NCI-H146 treated with DMSO at 0.1 percent for 48 hours (cell line): ENCODE measurements at regions not wholly inside any gene's neighbourhood (a gene's known extent, or its start where the extent isn't known, plus 50 kb on each side); places are given as distances from the start of the nearest gene placed in this dataset.
"Not testable (repeated sequence)": the region's sequence is repeated elsewhere in the genome, so short reads cannot be mapped to it uniquely, and the experiment has no call there.

Experiments
- DNase-seq: peaks from one replicate; lab custom pipeline; 2025; ENCODE audit not compliant: unreplicated experiment; lab: John Stamatoyannopoulos, UW

DNA sequence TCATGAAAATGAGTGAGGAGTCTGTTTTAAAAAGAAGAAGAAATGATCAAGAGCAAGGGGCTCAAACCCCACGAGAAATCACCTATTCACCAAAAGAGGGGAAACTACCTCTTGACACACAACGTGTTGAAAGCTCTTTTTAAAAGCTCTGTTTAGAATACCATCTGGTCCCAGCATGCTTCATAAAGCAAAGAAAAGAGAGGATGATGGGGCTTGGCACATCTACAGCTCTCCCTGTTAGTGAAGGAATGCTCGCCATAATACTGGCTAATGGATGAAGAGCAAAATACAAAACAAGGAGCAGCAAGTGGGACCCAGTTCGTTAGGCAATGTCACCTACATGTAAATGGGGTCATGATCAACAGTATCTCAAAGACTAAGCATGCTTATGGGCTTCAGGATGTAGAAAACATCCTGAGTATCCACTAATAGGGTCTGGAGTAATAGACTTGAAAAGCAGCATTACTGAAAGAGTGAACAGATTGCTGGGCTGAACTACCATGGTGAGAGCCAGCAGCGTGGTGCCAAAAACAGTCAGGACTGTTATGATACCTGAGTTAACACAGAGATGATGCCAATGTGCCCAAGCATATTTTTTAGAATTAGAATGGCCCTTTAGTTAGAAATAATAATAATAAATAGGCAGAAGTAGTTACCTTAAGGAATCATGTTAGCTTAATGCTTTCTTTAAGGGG lies 159.7 kb upstream of the POU1F1 start:
- no peak for DNase-seq

DNA sequence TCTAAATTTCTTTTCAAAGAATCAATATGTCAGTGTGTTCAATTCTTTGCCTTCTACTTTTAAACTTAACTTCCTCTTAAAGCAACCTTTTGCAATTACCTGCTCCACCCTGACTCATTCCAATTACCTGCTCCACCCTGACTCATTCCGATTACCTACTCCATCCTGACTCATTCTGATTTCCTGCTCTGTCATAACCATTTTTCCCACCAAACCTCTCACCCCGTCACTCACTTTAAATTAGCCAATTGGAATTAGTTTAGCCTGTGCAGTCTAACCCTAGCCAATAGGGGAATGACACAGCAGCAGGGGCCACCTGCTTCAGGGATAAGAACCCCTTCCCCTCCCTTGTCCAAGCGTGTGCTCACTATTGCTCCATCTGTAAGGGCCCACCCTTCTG lies 157.1 kb upstream of the POU1F1 start:
- not testable (repeated sequence) for DNase-seq

DNA sequence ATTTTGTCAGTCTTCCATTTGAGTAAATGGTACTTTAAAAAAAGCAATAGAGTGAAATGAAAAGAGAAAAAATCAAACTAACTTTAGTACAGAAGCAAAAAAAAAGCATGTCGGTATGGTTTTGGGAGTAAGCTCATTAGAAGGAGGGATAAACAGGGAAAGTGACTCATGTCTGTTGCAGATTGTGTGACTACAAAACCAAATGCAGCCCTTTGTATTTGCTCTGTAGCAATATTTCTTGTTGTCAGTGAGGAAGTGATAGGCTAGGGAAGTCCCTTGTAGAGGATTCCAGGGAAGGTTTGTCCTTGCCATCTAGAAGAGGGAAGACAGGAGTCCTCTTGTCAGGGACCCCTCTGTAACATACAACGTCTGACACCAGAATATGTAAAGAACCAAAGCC lies 150.5 kb upstream of the POU1F1 start:
- no peak for DNase-seq

DNA sequence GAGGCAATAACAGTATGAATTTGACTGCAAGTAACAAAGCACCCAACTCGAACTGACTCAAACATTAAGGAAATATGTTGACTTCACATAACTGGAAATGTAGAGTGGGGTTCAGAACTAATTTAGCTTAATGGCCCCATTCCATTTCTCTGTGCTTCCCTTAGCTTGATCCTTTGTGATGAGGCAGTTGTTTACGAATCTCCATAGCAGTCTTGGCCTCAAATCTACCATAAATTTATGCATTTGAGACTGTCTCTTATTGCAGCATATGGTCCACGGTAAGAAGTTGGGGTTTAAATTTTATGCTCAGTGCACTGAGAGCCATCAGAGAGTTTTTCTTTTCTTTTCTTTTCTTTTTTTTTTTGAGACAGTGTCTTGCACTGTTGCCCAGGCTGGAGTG lies 148.7 kb upstream of the POU1F1 start:
- DNase-seq: no peak

DNA sequence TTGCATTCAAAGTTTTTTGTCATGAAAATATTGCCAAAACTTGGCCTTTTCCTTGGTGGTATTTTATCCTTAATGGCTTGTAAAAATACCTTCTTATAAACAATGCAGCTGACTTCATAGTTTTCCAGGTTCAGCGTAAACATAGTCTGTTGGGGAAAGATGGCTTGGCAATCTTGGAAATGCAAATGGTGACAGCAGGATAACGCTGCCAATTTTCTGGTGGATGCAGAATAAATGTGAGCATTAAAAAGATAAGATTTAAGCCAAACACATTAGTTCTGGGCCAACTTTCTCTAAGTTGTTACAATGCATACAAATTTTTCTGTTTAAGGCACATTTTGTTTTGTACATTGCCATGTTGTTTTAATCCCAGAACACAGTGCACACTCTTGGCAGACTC lies 147.0 kb upstream of the POU1F1 start:
- DNase-seq: no peak

DNA sequence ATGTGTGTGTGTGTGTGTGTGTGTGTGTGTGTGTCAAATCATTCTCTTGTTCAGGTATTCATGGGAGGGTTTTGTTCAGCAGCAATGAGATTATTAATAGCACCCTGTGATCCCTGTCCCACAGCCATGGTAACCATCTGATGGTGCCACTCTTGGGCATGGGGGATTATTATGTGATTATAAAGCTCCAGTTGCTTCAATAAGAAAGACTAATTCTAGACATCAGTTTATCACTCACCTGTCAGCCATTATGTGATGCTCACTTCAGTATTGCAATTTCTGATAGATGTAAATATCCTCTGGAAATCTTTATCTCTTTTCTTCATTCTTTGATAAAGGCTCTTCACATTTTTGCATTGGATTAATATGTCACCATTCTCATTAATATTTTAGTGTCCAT lies 145.9 kb upstream of the POU1F1 start:
- no peak for DNase-seq

DNA sequence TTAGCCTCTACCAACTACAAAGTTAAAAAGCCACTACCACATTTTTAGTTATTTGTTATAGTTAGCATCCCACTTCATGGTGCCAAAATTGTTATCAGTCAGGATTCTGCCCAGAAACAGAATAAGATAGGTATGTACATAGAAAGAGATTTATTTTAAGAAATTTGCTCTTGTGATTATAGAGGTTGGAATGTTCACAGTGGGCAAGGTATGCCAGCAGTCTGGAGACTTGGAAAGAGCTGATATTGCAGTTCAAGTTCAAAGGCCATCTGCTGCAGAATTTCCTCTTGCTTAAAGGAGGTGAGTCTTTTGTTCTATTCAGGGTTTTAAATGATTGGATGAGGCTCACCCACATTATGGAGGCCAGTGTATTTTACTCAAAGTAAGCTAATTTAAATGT lies 143.8 kb upstream of the POU1F1 start:
- DNase-seq: no peak

DNA sequence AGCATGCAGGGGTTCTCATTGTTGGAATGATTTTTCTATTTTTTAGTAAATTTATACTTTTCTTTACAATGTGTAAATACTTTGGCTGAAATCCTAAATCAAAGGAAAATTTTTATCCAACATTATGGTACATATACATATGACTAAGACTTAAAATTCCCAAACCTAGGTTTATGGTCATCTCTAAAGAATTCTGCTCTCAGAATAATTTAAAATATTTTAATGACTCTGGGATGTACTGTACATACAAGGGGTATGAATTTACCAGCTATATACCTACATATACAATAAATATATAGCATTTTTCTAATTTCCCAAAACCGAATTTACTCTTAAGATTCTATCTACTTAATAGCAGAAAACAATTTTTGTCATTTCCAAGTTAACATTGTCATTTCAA lies 137.9 kb upstream of the POU1F1 start:
- DNase-seq: no peak

DNA sequence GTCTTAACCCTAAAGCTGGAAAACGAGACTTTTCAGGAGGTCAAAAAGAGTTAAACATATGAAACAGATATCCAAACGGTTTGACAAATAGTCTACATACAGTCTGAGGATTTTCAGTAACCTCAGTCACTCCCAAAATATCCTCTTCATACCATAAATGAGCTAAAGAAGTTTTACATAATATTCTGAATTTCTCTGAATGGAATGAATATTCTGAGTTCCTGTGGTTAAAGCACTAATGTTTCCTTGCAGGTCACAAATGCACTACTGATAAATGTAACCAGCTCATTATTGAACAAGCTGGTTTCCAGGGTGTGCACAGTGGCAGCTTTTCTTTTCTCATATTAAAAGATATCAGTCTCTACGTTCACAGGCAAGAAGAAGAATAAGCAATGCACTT lies 137.4 kb upstream of the POU1F1 start:
- DNase-seq: no peak

DNA sequence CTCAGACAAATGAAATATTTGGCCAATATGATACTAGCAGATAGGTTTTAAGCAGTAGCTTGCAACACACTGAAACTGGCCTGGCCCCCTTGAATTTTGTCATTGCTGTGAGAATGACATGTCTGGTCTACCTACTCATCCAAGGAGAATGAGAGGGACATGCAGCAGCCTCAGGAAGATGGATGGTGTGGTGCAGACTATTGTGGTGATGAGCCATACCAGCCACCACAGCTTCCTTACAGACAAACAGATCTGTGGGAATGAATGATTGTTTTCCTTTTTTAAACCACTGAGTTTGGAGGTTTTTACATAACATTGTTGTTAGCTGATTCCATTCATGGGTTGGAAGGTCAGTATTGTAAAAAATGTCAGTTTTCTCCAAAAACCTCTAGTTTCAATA lies 133.7 kb upstream of the POU1F1 start:
- DNase-seq: no peak

DNA sequence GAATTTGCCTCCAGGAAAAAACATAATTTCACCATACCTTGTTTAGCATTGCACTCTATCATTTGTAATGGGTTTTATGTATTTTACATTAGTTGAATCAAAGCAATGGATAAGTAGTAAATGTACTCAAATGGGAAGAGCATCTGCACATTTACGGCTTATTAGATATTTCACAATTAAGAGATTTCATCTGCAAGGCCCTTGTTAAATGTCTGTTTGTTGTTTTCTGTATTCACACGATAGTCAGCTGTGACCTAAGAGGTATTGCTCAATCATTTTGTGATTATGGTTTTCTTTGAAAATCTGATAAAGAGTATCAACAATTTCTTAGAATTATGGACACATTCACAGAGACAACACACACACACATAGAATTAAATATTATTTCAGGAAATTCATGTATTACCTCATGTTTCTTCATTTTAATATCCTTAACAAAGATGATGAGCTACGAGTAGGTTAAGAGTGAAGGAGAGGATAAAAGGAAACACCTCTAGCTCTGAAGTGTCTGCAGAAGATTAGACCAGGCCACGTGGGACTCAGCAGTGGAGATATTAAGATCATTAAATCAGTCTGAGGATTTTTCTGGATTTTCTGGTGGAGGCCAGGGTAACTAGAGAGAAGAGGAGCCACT lies 121.9 kb upstream of the POU1F1 start:
- no peak for DNase-seq

DNA sequence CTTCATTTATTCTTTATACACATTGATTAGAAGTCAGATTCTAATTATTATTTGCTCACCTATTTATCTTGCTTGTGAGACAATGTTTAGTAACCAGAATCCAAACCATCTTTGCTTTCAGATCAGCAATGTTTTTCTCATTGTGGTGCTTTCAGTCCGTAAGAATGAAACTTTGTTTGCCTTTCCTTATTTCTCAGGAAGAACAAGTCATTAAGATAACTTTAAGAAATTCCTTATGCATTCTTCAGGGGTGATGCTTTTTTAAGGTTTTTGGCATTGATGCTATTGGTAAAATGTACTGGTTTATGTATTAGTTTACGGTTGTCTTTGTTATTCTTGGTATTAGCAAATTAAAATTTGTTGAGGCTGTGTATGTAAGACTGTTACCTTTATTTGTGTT lies 120.8 kb upstream of the POU1F1 start:
- no peak for DNase-seq

DNA sequence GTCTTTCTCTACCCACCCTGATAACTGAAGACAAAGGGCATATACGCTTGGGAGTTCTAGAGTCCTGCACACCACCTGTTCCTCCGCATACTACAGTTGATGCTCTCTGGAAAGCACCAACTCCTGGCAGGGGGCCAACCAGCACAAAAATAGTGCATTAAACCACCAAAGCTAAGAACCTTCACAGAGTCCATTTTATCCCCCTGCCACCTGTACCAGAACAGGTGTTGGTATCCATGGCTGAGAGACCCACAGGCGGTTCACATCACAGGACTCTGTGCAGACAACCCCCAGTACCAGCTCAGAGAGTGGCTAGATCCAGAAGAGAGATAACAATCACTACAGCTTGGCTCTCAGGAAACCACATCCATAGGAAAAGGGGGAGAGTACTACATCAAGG lies 114.4 kb upstream of the POU1F1 start:
- no peak for DNase-seq

DNA sequence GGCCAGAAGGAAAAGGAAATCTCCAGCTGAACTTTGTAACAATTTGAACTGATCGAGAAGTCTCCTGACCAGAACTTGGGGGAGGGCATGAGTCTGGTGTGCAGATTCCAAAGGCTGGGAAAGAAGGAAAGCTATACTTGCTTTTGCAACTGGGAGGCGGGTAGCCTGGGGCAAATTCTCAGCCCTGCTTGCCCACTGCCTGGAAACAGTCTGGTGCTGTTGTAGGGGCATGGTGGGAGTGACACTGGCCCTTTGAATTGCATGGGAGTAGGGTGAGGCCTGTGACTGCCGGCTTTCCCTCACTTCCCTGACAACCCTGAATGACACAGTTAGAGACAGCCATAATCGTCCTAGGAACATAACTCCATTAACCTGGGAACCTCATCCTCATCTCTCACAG lies 114.0 kb upstream of the POU1F1 start:
- no peak for DNase-seq

DNA sequence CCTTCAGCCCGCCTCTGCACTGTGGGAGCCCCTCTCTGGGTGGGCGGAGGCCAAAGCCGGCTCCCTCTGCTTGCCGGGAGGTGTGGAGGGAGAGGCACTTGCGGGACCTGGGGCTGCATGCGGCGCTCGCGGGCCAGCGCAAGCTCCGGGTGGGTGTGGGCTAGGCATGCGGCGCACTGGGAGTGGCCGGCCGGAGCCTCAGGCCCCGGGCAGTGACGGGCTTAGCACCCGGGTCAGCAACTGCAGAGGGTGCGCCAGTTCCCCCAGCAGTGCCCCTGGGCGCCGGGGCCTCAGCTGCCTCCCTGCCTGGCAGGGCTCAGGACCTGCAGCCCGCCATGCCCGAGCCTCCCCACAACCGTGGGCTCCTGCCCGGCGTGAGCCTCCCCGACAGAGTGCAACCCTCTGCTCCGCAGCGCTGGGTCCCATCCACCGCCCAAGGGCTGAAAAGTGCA lies 98.9 kb upstream of the POU1F1 start:
- DNase-seq: no peak

DNA sequence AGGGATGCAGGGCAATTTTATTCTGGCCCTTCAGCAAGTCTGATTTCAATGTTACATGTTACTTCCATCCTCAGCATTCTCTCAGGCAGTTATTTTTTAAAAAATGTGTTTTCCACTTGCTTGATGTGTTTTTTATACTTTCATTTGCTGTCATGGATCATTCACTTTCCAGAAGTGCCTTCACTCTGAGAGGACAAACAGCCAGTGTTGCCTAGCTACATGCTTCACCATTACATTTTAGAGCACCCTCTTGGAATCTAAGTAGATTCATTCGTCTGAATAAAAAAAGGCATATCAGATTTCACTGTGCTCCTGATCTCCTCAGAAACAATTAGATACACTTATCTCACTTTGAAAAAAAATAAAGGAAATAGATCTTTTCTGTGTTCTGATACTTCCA lies 93.6 kb upstream of the POU1F1 start:
- DNase-seq: no peak

DNA sequence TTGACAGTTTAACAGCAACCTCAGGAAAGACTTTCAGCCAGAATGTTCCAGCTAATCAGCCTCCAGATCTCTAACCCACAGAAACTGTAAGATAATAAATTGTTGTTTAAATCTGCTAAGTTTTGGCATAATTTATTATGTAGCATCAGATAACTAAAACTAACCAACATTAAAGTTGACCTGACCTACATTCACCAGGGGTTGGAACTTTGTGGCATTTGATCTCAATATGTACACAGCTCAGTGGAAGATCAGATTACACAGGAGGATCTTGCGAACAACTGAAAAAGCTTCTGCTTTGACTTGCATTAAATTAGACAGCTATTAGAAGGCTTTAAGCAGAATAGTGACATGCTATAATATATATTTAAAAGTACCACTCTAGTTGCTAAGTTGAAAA lies 91.4 kb upstream of the POU1F1 start:
- no peak for DNase-seq

DNA sequence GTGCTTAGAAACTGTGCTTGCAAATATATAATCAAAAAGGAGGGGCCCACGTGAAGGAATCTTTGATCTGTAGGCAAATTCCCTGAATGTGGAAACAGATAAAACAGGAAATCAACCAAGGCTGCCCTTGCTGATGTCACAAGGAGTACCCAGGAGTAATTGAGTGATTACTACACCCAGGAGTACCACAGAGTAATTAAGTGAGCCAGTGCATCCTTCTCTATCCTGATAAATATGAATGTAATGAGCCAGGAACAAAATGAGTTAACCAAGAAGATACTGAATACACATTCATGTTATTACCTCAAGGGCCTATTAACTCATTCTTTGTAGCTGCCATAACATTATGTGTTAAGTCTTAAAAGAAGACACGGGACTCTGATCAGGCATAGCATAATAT lies 87.3 kb upstream of the POU1F1 start:
- no peak for DNase-seq

DNA sequence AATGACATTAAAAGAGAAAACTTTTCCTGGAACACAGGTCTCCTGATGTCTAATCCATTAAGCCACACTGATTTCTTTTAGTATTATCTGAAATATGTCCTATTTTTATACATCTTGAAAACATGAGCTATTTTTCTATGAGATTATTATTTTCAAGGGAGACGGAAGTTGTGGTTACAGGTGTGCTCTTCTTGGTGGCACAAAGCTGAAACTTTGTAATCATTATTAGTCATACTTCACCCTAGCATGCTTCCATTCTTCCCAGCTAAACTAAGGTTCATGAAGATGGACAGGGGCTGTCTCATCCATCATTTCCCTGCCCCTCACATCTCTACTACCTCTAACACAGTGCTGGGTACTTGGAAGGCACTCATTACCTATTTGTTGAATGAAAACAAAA lies 85.6 kb upstream of the POU1F1 start:
- no peak for DNase-seq

DNA sequence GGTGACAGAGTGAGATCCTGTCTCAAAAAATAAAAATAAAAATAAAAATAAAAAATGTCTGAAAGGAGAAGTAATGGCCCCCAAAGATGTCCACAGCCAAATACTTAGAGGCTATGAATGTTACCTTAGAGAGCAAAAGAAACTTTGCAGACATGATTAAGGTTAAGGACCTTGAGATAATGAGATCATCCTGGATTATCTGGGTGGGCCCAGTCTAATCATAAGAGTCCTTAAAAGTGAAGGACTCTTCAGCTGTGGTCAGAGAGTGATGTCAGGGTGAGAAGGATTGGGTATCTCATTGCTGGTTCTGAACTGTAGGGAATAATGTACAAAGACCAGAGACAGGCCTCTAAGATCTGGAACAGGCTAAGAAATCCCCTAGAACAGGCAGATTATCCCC lies 84.9 kb upstream of the POU1F1 start:
- no peak for DNase-seq

DNA sequence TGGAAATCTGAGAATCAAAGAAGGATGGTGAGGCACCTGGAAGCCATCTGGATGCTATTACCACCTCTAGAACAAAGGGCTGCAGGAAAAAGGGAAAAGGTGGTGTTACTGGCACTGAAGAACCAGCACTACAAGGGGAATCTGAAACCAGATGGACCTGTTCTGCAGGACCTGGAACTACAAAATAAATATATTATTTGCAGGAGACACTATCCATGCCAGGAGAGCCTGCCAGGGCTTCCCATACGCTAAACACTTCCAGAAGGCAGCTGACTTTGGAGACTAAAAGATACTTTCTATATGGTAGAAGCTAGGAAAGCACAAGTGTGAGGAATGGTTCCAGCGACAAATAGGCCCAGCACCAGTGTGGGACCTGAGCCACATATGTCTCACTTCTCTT lies 83.4 kb upstream of the POU1F1 start:
- no peak for DNase-seq

DNA sequence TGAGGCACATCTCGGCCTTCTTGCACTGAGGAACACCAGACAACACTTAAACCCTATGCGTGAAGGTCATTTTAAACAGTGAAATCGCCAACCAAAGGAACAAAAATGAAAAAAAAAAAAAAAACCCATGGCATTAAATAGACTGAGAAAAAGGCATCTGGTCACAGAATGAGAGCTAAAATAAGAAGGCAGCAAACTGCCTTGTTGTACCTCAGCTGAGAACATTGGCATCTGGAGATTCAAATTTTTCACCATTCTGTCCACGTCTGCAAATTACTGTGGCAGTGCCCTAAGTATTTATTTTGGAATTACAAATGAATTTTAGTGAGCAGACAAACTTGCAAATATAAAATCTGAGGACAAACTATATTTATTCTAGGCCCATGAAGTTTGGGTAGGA lies 82.6 kb upstream of the POU1F1 start:
- no peak for DNase-seq

DNA sequence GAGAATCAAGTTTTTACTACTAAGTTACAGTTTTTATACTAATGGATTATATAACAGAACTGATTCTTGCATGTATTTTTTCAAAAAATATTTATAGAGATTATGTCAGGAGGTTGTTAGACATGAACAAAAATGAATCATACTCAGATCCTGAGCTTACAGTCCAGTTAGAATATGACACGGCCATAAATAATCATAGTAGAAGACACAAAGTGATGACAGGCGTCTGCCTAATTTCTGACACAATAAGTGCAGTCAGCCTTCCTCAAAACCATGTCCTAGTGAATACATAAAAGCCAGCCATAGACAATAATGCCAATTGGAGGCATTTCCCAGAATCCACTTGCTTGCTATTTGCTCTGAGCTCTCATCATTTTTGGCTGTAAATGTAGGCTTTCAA lies 81.7 kb upstream of the POU1F1 start:
- DNase-seq: no peak
